K562 (cell line): ENCODE measurements at regions not wholly inside any gene's neighbourhood (a gene's known extent, or its start where the extent isn't known, plus 50 kb on each side); places are given as distances from the start of the nearest gene placed in this dataset.

Source experiments
- ATAC-seq: fragments of 200-7000 bp; cut with Tn5 transposase; 3 replicates; pipeline ENCODE4 v1.9.1; 2020; ENCODE audit warnings: moderate library complexity
- BruUV-seq: library from RNA; stranded (reverse); fragments of 400-500 nt; replicated peaks from 2 replicates; lab custom pipeline; 2021; lab: Mats Ljungman, UMichigan
- CTCF ChIA-PET: fragments of 300-600 bp; formaldehyde crosslinking; extraction: SDS; loops from one replicate; lab custom pipeline; 2021; ENCODE audit warnings: low intra/inter-chr PET ratio; lab: Yijun Ruan, JAX
- POLR2A ChIA-PET: fragments of 300-600, 350-650 bp; sonication (Branson Sonifier 250); formaldehyde crosslinking; extraction: SDS; loops from one replicate; lab custom pipeline; 2021; ENCODE audit warnings: antibody characterized with exemption, inconsistent platforms; lab: Yijun Ruan, JAX
- DNase-seq, 4 experiments: peaks; one replicate each; pipeline versions ENCODE4 v3.0.0 to v3.0.0-alpha.2; 2011 to 2018; ENCODE audit warnings: low spot score in 3 of 4, mixed read lengths in 3 of 4; ENCODE audit errors: extremely low read depth in 1 of 4
- FAIRE-seq: peaks from 2 replicates; lab custom pipeline; 2011; peaks lifted over from hg19 to GRCh38; lab: Jason Lieb, UNC
- H2AFZ ChIP-seq: 2 replicates; pipeline ENCODE4 v1.6.0; 2011; ENCODE audit warnings: low read depth, low read length, control low read depth, inconsistent platforms
- H3K27ac ChIP-seq: fragments of 200-600 bp; 3 replicates; pipeline ENCODE4 v1.8.0; 2011; ENCODE audit warnings: low read depth, mild to moderate bottlenecking, control low read depth, inconsistent platforms, low read length, moderate library complexity, mixed read lengths; ENCODE audit errors: extremely low read depth
- H3K27me3 ChIP-seq, 2 experiments: fragments of 300-600 bp in 1 of 2; 2 replicates in 1 of 2; 3 replicates in 1 of 2; pipeline versions ENCODE4 v1.6.0 to v1.8.0; 2011; ENCODE audit warnings: inconsistent platforms in 2 of 2, low read length in 2 of 2, mild to moderate bottlenecking in 1 of 2, mixed read lengths in 1 of 2, moderate library complexity in 1 of 2; ENCODE audit not compliant: control insufficient read depth in 2 of 2, insufficient read depth in 2 of 2
- H3K36me3 ChIP-seq: fragments of 300-600 bp; 3 replicates; pipeline ENCODE4 v1.8.0; 2011; ENCODE audit warnings: mild to moderate bottlenecking, low read length, inconsistent platforms; ENCODE audit not compliant: control insufficient read depth, insufficient read depth
- H3K4me1 ChIP-seq, 2 experiments: fragments of 200-600 bp in 1 of 2; replicated peaks in 1 of 2; 2 replicates in 1 of 2; 3 replicates in 1 of 2; pipeline versions ENCODE4 v1.5.1 to v1.8.0; 2011; ENCODE audit warnings: inconsistent platforms in 2 of 2, low read length in 2 of 2, mild to moderate bottlenecking in 1 of 2, mixed read lengths in 1 of 2, moderate library complexity in 1 of 2; ENCODE audit not compliant: control insufficient read depth in 2 of 2, insufficient read depth in 2 of 2
- H3K4me2 ChIP-seq: 2 replicates; pipeline ENCODE4 v1.6.1; 2011; ENCODE audit warnings: low read length, control low read depth, inconsistent platforms, mixed read lengths; ENCODE audit not compliant: insufficient read depth
- H3K4me3 ChIP-seq: fragments of 200-600 bp; sonication (generic), shearing (Covaris generic); 2 replicates; pipeline ENCODE4 v1.5.1; 2016; ENCODE audit warnings: control low read depth, inconsistent platforms
- H3K79me2 ChIP-seq: fragments of 200-600 bp; 3 replicates; pipeline ENCODE4 v1.8.0; 2011; ENCODE audit warnings: low read length, inconsistent platforms; ENCODE audit not compliant: control insufficient read depth, insufficient read depth
- H3K9ac ChIP-seq, 2 experiments: 2 replicates each; pipeline versions ENCODE4 v1.6.0 to v1.6.1; 2011; ENCODE audit warnings: low read depth in 2 of 2, low read length in 2 of 2, control low read depth in 1 of 2, inconsistent platforms in 1 of 2, mild to moderate bottlenecking in 1 of 2, mixed read lengths in 1 of 2; ENCODE audit not compliant: insufficient read depth in 1 of 2
- H3K9me1 ChIP-seq: one replicate; pipeline ENCODE4 v1.6.0; 2011; ENCODE audit warnings: inconsistent platforms, mild to moderate bottlenecking, low read length, moderate library complexity; ENCODE audit not compliant: control insufficient read depth, insufficient read depth
- H3K9me3 ChIP-seq: replicated peaks from 2 replicates; pipeline ENCODE4 v1.5.1; 2011; ENCODE audit warnings: low read depth, low read length, inconsistent platforms; ENCODE audit not compliant: control insufficient read depth, insufficient read depth
- H4K20me1 ChIP-seq: replicated peaks from 2 replicates; pipeline ENCODE4 v1.6.1; 2011; ENCODE audit warnings: low read length, inconsistent platforms, mixed read lengths; ENCODE audit not compliant: control insufficient read depth, insufficient read depth
- AFF1 ChIP-seq, 2 experiments: fragments of 450-650 bp; IDR thresholded peaks; 2 replicates each; pipeline ENCODE4 v1.6.1; 2018; ENCODE audit warnings: mild to moderate bottlenecking in 2 of 2, low read depth in 1 of 2; ENCODE audit not compliant: partially characterized antibody in 2 of 2
- BCL6 ChIP-seq: fragments of 250-450 bp; sonication (Bioruptor Pico); IDR thresholded peaks from 2 replicates; pipeline ENCODE4 v1.4.0; 2020
- ERF ChIP-seq: fragments of 450-650 bp; formaldehyde crosslinking; IDR thresholded peaks from 2 replicates; pipeline ENCODE4 v1.4.0; 2020; ENCODE audit warnings: mild to moderate bottlenecking, mixed read lengths
- MEF2D ChIP-seq: conservative IDR thresholded peaks from 2 replicates; pipeline ENCODE4 v1.6.1; 2016; ENCODE audit warnings: low read depth, missing genetic modification characterization, missing compliant biosample characterization
- RBM15 ChIP-seq: fragments of 200-400 bp; formaldehyde crosslinking; IDR thresholded peaks from 2 replicates; pipeline ENCODE4 v1.6.1; 2018; ENCODE audit warnings: mild to moderate bottlenecking, low read length, moderate library complexity; ENCODE audit not compliant: insufficient read depth
- ZBTB17 ChIP-seq: fragments of 450-650 bp; formaldehyde crosslinking; IDR thresholded peaks from 2 replicates; pipeline ENCODE4 v1.4.0; 2020; ENCODE audit warnings: mild to moderate bottlenecking
- ZBTB9 ChIP-seq: fragments of 450-650 bp; formaldehyde crosslinking; IDR thresholded peaks from 2 replicates; pipeline ENCODE4 v1.4.0; 2020; ENCODE audit warnings: mild to moderate bottlenecking, moderate library complexity
- ZNF311 ChIP-seq: fragments of 250-450 bp; sonication (Bioruptor Pico); IDR thresholded peaks from 2 replicates; pipeline ENCODE4 v1.4.0; 2020; ENCODE audit warnings: mild to moderate bottlenecking, moderate library complexity
- ZNF449 ChIP-seq: fragments of 250-450 bp; sonication (Bioruptor Pico); IDR thresholded peaks from 2 replicates; pipeline ENCODE4 v1.8.0; 2022; ENCODE audit warnings: moderate library complexity, mild to moderate bottlenecking, inconsistent platforms
- ZNF766 ChIP-seq: fragments of 200-800 bp; sonication (Bioruptor generic); conservative IDR thresholded peaks from 2 replicates; pipeline ENCODE4 v1.6.1; 2016; ENCODE audit warnings: missing genetic modification characterization, missing compliant biosample characterization
- WGBS: fragments of 100-300 bp; shearing (Covaris generic); methylation state at CpG from one replicate; pipeline ENCODE4 v1.1.6; 2016; ENCODE audit warnings: low coverage, mixed read lengths; ENCODE audit not compliant: insufficient coverage; ENCODE audit errors: missing lambda C conversion rate; 5-methylcytosine and 5-hydroxymethylcytosine counted together
- in situ Hi-C: fragments of 300-500 bp; cut with MboI; formaldehyde crosslinking; loops from 4 replicates; pipeline ENCODE4 v1.15.0; 2018; ENCODE audit warnings: inconsistent platforms, mixed read lengths
- intact Hi-C: fragments of 100-400 bp; cut with micrococcal nuclease; formaldehyde crosslinking; loops from 2 replicates; pipeline ENCODE4 v1.14.2; 2022
- TF ChIP-seq, protein P1 (sequence below): fragments of 250-450 bp; sonication (Bioruptor Pico); IDR thresholded peaks from 2 replicates; pipeline ENCODE4 v1.5.0; 2020; ENCODE audit warnings: mild to moderate bottlenecking, borderline replicate concordance

DNA sequence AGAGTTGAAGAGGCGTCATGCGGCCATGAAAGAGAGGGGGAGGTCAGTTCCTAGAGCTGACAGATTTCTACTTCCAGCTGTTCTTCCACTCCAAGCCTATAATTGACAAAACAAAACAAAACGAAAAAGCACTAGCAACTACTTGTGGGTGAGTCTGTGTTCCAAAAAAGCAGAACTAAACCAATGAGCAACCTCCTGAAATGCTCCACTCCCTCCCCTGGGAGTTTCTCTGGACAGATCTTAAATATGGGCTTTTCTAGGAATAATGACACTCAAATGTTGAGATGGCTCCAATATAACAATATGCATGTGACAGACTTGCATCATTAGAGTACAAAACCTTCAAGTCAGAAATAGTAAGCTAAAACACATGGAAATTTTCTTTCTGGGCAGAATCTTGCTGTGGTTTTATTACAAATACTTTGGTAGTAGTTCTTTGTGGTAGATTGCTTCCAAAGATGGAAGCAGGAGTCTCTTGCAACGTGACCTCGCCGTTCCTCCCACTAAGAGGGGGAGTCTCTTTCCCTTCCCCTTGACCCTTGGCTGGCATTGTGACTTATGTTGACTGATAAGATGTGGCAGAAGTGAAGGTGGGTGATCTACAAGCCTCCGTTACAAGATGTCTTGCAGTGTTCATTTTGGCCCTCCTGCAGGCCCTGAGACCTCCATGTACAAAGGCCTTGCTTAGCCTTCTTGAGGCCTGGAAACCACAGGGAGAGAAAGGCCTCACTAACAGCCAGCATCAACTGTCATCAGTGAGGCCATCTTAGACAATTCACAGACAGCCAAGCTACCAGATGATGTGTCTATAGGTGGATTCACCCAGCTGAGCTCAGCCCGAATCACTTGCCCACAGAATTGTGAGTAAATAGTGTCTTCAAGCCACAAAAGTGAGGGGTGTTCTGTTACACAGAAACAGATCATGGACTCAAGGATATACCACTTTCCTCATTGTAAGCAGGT, 173.1 kb upstream of the RFC3 start:
- in situ Hi-C loops (no loop called here), intact Hi-C loops (no loop called here)
- ATAC-seq = no peak
- no peaks in the 10 kb centered on the region for H3K9me3 ChIP-seq
- H3K79me2 ChIP-seq = no peaks in the 10 kb centered on the region
- CTCF ChIA-PET = no interaction called here
- POLR2A ChIA-PET = no interaction called here
- H3K36me3 ChIP-seq = no peaks in the 10 kb centered on the region
- H3K27me3 ChIP-seq = no peaks in the 10 kb centered on the region; a peak in 2 of 5 replicates
- H3K9ac ChIP-seq = no peak overlapping the region
- no TSS peak for BruUV-seq
- H3K9me1 ChIP-seq = no peaks in the 10 kb centered on the region
- H3K4me2 ChIP-seq = no peak overlapping the region
- FAIRE-seq = no peak
- no peak overlapping the region for H2AFZ ChIP-seq
- H3K27ac ChIP-seq = no peak overlapping the region
- 2% methylated on average over 7 of the region's 8 CpGs for WGBS
- H3K4me1 ChIP-seq = no peaks in the 10 kb centered on the region
- DNase-seq = no peak
- no peaks in the 10 kb centered on the region for H4K20me1 ChIP-seq
- no peak overlapping the region for H3K4me3 ChIP-seq
- TF ChIP-seq, protein P1, sequence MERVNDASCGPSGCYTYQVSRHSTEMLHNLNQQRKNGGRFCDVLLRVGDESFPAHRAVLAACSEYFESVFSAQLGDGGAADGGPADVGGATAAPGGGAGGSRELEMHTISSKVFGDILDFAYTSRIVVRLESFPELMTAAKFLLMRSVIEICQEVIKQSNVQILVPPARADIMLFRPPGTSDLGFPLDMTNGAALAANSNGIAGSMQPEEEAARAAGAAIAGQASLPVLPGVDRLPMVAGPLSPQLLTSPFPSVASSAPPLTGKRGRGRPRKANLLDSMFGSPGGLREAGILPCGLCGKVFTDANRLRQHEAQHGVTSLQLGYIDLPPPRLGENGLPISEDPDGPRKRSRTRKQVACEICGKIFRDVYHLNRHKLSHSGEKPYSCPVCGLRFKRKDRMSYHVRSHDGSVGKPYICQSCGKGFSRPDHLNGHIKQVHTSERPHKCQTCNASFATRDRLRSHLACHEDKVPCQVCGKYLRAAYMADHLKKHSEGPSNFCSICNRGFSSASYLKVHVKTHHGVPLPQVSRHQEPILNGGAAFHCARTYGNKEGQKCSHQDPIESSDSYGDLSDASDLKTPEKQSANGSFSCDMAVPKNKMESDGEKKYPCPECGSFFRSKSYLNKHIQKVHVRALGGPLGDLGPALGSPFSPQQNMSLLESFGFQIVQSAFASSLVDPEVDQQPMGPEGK (CRISPR knock-in tag) = 0 out of 2 replicates have a peak, but pooled peaks have one; percentile 24
- TF ChIP-seq RBM15 (no peak), ZBTB17 (CRISPR knock-in tag) (peak; percentile 73), AFF1 (IDR thresholded peaks at IDR 0.05; ENCODE audit: low read depth in 1 of 2, partially characterized antibody in 2 of 2) (no peak), BCL6 (CRISPR knock-in tag) (peak; percentile 69; the same call in 1 of the 2 replicates), ZNF449 (CRISPR knock-in tag) (0 out of 2 replicates have a peak, but pooled peaks have one; percentile 37), ZNF766 (CRISPR knock-in tag) (peak; percentile 61), MEF2D (tag) (peak; percentile 63; the same call in 1 of the 2 replicates), ZBTB9 (CRISPR knock-in tag) (peak; percentile 58; the same call in 1 of the 2 replicates), ERF (CRISPR knock-in tag) (0 out of 2 replicates have a peak, but pooled peaks have one; percentile 46), ZNF311 (CRISPR knock-in tag) (peak; percentile 61; the same call in 1 of the 2 replicates)
